ENCODE measurements at regions not wholly inside any gene's neighbourhood (a gene's known extent, or its start where the extent isn't known, plus 50 kb on each side); places are given as distances from the start of the nearest gene placed in this dataset.

DNA sequence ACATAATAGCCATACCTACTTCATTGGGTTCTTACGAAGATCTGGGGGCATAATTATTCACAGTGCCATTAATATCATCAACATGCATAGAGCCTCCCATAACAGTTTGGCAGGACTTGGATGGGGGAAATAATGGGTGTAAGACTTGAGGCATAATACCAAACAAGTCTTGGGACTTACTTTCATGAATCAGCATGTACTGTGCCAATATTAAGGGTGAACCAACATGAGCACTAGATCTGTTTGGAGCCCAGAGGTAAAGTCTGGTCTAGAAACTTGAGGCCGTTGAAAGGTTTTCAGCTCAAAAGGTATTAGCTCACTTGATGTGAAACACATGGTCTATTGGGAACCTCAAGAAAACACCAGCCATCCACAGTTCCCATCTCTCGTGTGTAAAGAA lies 56.7 kb upstream of the ZC3H11B start:
- TF ChIP-seq POLR2A (IDR thresholded peaks at IDR 0.05; ENCODE audit: low read length) (no peak), GATA1 (IDR thresholded peaks at IDR 0.05; ENCODE audit: low read depth, low read length) (no peak)
